ENCODE measurements at regions not wholly inside any gene's neighbourhood (a gene's known extent, or its start where the extent isn't known, plus 50 kb on each side); places are given as distances from the start of the nearest gene placed in this dataset.
A peak's percentile ranks its signal among the peaks of the same experiment; 100 is the strongest.

GRCh38 chr15:62932436-62932835, 110.1 kb upstream of the TPM1 start:
- H3K27ac Mint-ChIP-seq, result no peak overlapping the region
- no peaks in the 10 kb centered on the region for H3K9me3 Mint-ChIP-seq
- DNase-seq (ENCODE audit: low spot score in 2 of 2) (no peak), ATAC-seq (no peak)
- no peaks in the 10 kb centered on the region for H3K36me3 Mint-ChIP-seq

GRCh38 chr15:62933386-62933785, 109.2 kb upstream of the TPM1 start:
- no peaks in the 10 kb centered on the region for H3K9me3 Mint-ChIP-seq
- DNase-seq (ENCODE audit: low spot score in 2 of 2) (no peak), ATAC-seq (no peak)
- no peaks in the 10 kb centered on the region for H3K36me3 Mint-ChIP-seq
- H3K27ac Mint-ChIP-seq, result no peak overlapping the region

GRCh38 chr15:62934236-62934971, 108.1 kb upstream of the TPM1 start:
- ATAC-seq (no peak), DNase-seq (ENCODE audit: low spot score in 2 of 2) (no peak)
- Mint-ChIP-seq H3K36me3 (no peaks in the 10 kb centered on the region), H3K9me3 (no peaks in the 10 kb centered on the region), H3K27ac (no peak overlapping the region)

- no peak for ATAC-seq
- Mint-ChIP-seq H3K36me3 (no peaks in the 10 kb centered on the region), H3K27ac (no peak overlapping the region), H3K9me3 (no peaks in the 10 kb centered on the region)
- no peak for DNase-seq (ENCODE audit: low spot score in 2 of 2)
These were observed 107.1 kb upstream of the TPM1 start for GRCh38 chr15:62935300-62936081.

- ATAC-seq (peak in 1 of 2 donors; percentile 34), DNase-seq (ENCODE audit: low spot score in 2 of 2) (no peak)
- Mint-ChIP-seq H3K27ac (no peak overlapping the region), H3K9me3 (no peaks in the 10 kb centered on the region), H3K36me3 (no peaks in the 10 kb centered on the region)
These were observed 103.7 kb upstream of the TPM1 start for GRCh38 chr15:62938825-62939224.

GRCh38 chr15:62940093-62940754, 102.3 kb upstream of the TPM1 start:
- no peaks in the 10 kb centered on the region for H3K36me3 Mint-ChIP-seq
- H3K9me3 Mint-ChIP-seq, result no peaks in the 10 kb centered on the region
- no peak for DNase-seq (ENCODE audit: low spot score in 2 of 2)
- ATAC-seq, result no peak
- no peak overlapping the region for H3K27ac Mint-ChIP-seq

- H3K9me3 Mint-ChIP-seq, result no peaks in the 10 kb centered on the region
- ATAC-seq (peak in 1 of 2 donors; percentile 90), DNase-seq (ENCODE audit: low spot score in 2 of 2) (no peak)
- no peak overlapping the region for H3K27ac Mint-ChIP-seq
- H3K36me3 Mint-ChIP-seq, result no peaks in the 10 kb centered on the region
These were observed 101.7 kb upstream of the TPM1 start for GRCh38 chr15:62940755-62941361.

- no peaks in the 10 kb centered on the region for H3K36me3 Mint-ChIP-seq
- H3K27ac Mint-ChIP-seq, result no peak overlapping the region
- H3K9me3 Mint-ChIP-seq, result no peaks in the 10 kb centered on the region
- ATAC-seq (no peak), DNase-seq (ENCODE audit: low spot score in 2 of 2) (no peak)
These were observed 100.8 kb upstream of the TPM1 start for GRCh38 chr15:62941699-62942098.

- H3K9me3 Mint-ChIP-seq, result no peaks in the 10 kb centered on the region
- no peak for ATAC-seq
- no peak for DNase-seq (ENCODE audit: low spot score in 2 of 2)
- no peaks in the 10 kb centered on the region for H3K36me3 Mint-ChIP-seq
- H3K27ac Mint-ChIP-seq, result no peak overlapping the region
These were observed 100.1 kb upstream of the TPM1 start for GRCh38 chr15:62942428-62942827.

- Mint-ChIP-seq H3K36me3 (no peaks in the 10 kb centered on the region), H3K27ac (no peak overlapping the region), H3K9me3 (no peaks in the 10 kb centered on the region)
- DNase-seq (ENCODE audit: low spot score in 2 of 2) (no peak), ATAC-seq (no peak)
These were observed 97.5 kb upstream of the TPM1 start for GRCh38 chr15:62945063-62945462.

GRCh38 chr15:62945760-62946159, 96.8 kb upstream of the TPM1 start:
- no peaks in the 10 kb centered on the region for H3K36me3 Mint-ChIP-seq
- H3K9me3 Mint-ChIP-seq, result no peaks in the 10 kb centered on the region
- no peak for DNase-seq (ENCODE audit: low spot score in 2 of 2)
- ATAC-seq, result no peak
- H3K27ac Mint-ChIP-seq, result peak overlapping the region in 1 of 2 donors; percentile 12

GRCh38 chr15:62946940-62947339, 95.6 kb upstream of the TPM1 start:
- Mint-ChIP-seq H3K9me3 (no peaks in the 10 kb centered on the region), H3K36me3 (no peaks in the 10 kb centered on the region), H3K27ac (no peak overlapping the region)
- ATAC-seq (no peak), DNase-seq (ENCODE audit: low spot score in 2 of 2) (no peak)

GRCh38 chr15:62950462-62950931, 92.0 kb upstream of the TPM1 start:
- no peak for ATAC-seq
- H3K27ac Mint-ChIP-seq, result no peak overlapping the region
- no peak for DNase-seq (ENCODE audit: low spot score in 2 of 2)
- H3K36me3 Mint-ChIP-seq, result no peaks in the 10 kb centered on the region
- H3K9me3 Mint-ChIP-seq, result no peaks in the 10 kb centered on the region

- DNase-seq (ENCODE audit: low spot score in 2 of 2) (no peak), ATAC-seq (no peak)
- Mint-ChIP-seq H3K27ac (no peak overlapping the region), H3K9me3 (no peaks in the 10 kb centered on the region), H3K36me3 (no peaks in the 10 kb centered on the region)
These were observed 91.1 kb upstream of the TPM1 start for GRCh38 chr15:62951481-62951880.

GRCh38 chr15:62953021-62953420, 89.5 kb upstream of the TPM1 start:
- ATAC-seq, result no peak
- H3K9me3 Mint-ChIP-seq, result no peaks in the 10 kb centered on the region

GRCh38 chr15:62953496-62954045, 89.0 kb upstream of the TPM1 start:
- ATAC-seq (no peak), DNase-seq (ENCODE audit: low spot score in 2 of 2) (no peak)
- Mint-ChIP-seq H3K9me3 (no peaks in the 10 kb centered on the region), H3K36me3 (no peaks in the 10 kb centered on the region), H3K27ac (no peak overlapping the region)

More at GRCh38 chr15:62953021-62953420, 89.5 kb upstream of the TPM1 start:
- no peak for DNase-seq (ENCODE audit: low spot score in 2 of 2)
- Mint-ChIP-seq H3K27ac (no peak overlapping the region), H3K36me3 (no peaks in the 10 kb centered on the region)

- Mint-ChIP-seq H3K9me3 (no peaks in the 10 kb centered on the region), H3K27ac (no peak overlapping the region), H3K36me3 (no peaks in the 10 kb centered on the region)
- ATAC-seq, result no peak
- no peak for DNase-seq (ENCODE audit: low spot score in 2 of 2)
These were observed 85.4 kb upstream of the TPM1 start for GRCh38 chr15:62957130-62957529.
